Keratinocyte (primary cell): ENCODE measurements at regions not wholly inside any gene's neighbourhood (a gene's known extent, or its start where the extent isn't known, plus 50 kb on each side); places are given as distances from the start of the nearest gene placed in this dataset.

ENCODE experiments used
- EZH2 ChIP-seq: IDR thresholded peaks from one replicate; pipeline ENCODE4 v1.6.1; 2012; ENCODE audit warnings: inconsistent platforms, mild to moderate bottlenecking, low read length, moderate library complexity
- TF ChIP-seq, protein P1 (sequence below), 3 experiments: IDR thresholded peaks in 1 of 3; conservative IDR thresholded peaks in 1 of 3; optimal IDR thresholded peaks in 1 of 3; 2 replicates in 2 of 3; 3 replicates in 1 of 3; pipeline versions ENCODE3 to v1.5.1; 2011; ENCODE audit warnings: low read length in 3 of 3, mild to moderate bottlenecking in 3 of 3, moderate library complexity in 2 of 3, control low read depth in 1 of 3, inconsistent platforms in 1 of 3; ENCODE audit not compliant: insufficient read depth in 2 of 3; ENCODE audit errors: extremely low read depth in 1 of 3

DNA sequence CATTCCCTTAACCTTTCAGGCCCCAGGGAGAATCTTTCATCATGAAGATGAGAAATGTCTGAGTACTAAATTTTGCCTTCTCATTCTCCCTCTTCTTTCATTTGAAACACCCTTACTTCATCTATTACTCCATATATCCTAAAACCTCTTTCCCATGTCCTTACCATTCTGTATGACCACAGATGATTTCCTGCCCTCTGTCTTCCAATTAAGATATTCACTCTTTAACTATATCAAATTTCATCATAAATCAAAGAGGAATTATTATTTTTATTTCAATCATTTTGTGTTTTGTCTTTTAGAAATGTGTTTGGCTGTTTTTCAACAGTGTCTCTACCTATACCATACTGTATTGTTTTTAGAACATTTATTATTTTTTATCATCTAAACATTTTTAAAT is 964.9 kb upstream of the KLHL29 start:
- TF ChIP-seq, protein P1, sequence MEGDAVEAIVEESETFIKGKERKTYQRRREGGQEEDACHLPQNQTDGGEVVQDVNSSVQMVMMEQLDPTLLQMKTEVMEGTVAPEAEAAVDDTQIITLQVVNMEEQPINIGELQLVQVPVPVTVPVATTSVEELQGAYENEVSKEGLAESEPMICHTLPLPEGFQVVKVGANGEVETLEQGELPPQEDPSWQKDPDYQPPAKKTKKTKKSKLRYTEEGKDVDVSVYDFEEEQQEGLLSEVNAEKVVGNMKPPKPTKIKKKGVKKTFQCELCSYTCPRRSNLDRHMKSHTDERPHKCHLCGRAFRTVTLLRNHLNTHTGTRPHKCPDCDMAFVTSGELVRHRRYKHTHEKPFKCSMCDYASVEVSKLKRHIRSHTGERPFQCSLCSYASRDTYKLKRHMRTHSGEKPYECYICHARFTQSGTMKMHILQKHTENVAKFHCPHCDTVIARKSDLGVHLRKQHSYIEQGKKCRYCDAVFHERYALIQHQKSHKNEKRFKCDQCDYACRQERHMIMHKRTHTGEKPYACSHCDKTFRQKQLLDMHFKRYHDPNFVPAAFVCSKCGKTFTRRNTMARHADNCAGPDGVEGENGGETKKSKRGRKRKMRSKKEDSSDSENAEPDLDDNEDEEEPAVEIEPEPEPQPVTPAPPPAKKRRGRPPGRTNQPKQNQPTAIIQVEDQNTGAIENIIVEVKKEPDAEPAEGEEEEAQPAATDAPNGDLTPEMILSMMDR (optimal IDR thresholded peaks at IDR 0.05 in 1 of 3, IDR thresholded peaks at IDR 0.05 in 1 of 3, conservative IDR thresholded peaks at IDR 0.05 in 1 of 3; ENCODE audit: extremely low read depth in 1 of 3, insufficient read depth in 2 of 3, low read length in 3 of 3), result no peak
- no peak for TF ChIP-seq EZH2
